Common myeloid progenitor, CD34-positive (primary cell): ENCODE measurements at regions not wholly inside any gene's neighbourhood (a gene's known extent, or its start where the extent isn't known, plus 50 kb on each side); places are given as distances from the start of the nearest gene placed in this dataset.

Source experiments
- CTCF ChIA-PET: fragments of 350-600 bp; sonication (Branson Sonifier 250); formaldehyde crosslinking; loops from one replicate; lab custom pipeline; 2021; ENCODE audit warnings: antibody characterized with exemption; lab: Charles Lee
- POLR2A ChIA-PET: fragments of 350-600 bp; sonication (Branson Sonifier 250); formaldehyde crosslinking; loops from one replicate; lab custom pipeline; 2021; ENCODE audit warnings: antibody characterized with exemption; lab: Charles Lee
- DNase-seq, 3 donors: peaks; one replicate each; pipeline versions ENCODE4 v3.0.0 to v3.0.0-alpha.2; 2013
- H3K27ac ChIP-seq, 2 experiments: 1 replicate in 1 of 2; 2 replicates in 1 of 2; pipeline ENCODE4 v1.7.0; 2013; ENCODE audit warnings: inconsistent platforms in 2 of 2, low read length in 2 of 2, mild to moderate bottlenecking in 2 of 2, low read depth in 1 of 2, moderate library complexity in 1 of 2; ENCODE audit not compliant: severe bottlenecking in 2 of 2, insufficient read depth in 1 of 2, poor library complexity in 1 of 2
- H3K27me3 ChIP-seq, 5 experiments: replicated peaks in 2 of 5; 1 replicate in 3 of 5; 2 replicates in 2 of 5; pipeline versions ENCODE4 v1.6.1 to v1.7.0; 2013; ENCODE audit warnings: low read length in 4 of 5, mild to moderate bottlenecking in 2 of 5, moderate library complexity in 2 of 5, inconsistent platforms in 1 of 5; ENCODE audit not compliant: insufficient read depth in 5 of 5, control insufficient read depth in 4 of 5
- H3K36me3 ChIP-seq, 4 experiments: 1 replicate in 2 of 4; 2 replicates in 2 of 4; pipeline versions ENCODE4 v1.6.1 to v1.7.0; 2013; ENCODE audit warnings: low read length in 3 of 4, control low read depth in 1 of 4, mild to moderate bottlenecking in 1 of 4; ENCODE audit not compliant: control insufficient read depth in 4 of 4, insufficient read depth in 4 of 4
- H3K4me1 ChIP-seq, 4 experiments: 1 replicate in 3 of 4; 2 replicates in 1 of 4; pipeline versions ENCODE4 v1.6.1 to v1.7.1; 2013; ENCODE audit warnings: low read length in 3 of 4, mild to moderate bottlenecking in 3 of 4, control low read depth in 1 of 4, inconsistent platforms in 1 of 4, moderate library complexity in 1 of 4; ENCODE audit not compliant: control insufficient read depth in 4 of 4, insufficient read depth in 4 of 4; ENCODE audit errors: control extremely low read depth in 1 of 4
- H3K4me3 ChIP-seq, 7 experiments: 1 replicate in 4 of 7; 2 replicates in 3 of 7; pipeline versions ENCODE4 v1.5.1 to v1.7.0; 2013; ENCODE audit warnings: mild to moderate bottlenecking in 7 of 7, low read length in 6 of 7, moderate library complexity in 6 of 7, inconsistent platforms in 2 of 7, low read depth in 2 of 7, control low read depth in 1 of 7; ENCODE audit not compliant: insufficient read depth in 4 of 7, control insufficient read depth in 1 of 7; ENCODE audit errors: extremely low read depth in 1 of 7
- H3K9me3 ChIP-seq, 5 experiments: 1 replicate in 4 of 5; 2 replicates in 1 of 5; pipeline versions ENCODE4 v1.6.1 to v1.7.1; 2013; ENCODE audit warnings: low read length in 4 of 5, mild to moderate bottlenecking in 2 of 5, inconsistent platforms in 1 of 5, low read depth in 1 of 5, moderate library complexity in 1 of 5; ENCODE audit not compliant: control insufficient read depth in 4 of 5, insufficient read depth in 2 of 5; ENCODE audit errors: control extremely low read depth in 1 of 5
- WGBS: methylation state at CpG from one replicate; pipeline ENCODE4 v1.1.5; 2013; ENCODE audit not compliant: insufficient coverage; 5-methylcytosine and 5-hydroxymethylcytosine counted together

- no peak for DNase-seq
- CTCF ChIA-PET = no interaction called here
- Histone ChIP-seq H3K4me3 (no peak overlapping the region), H3K4me1 (no peaks in the 10 kb centered on the region), H3K27me3 (no peaks in the 10 kb centered on the region), H3K27ac (no peak overlapping the region), H3K9me3 (no peaks in the 10 kb centered on the region), H3K36me3 (no peaks in the 10 kb centered on the region)
- POLR2A ChIA-PET = no interaction called here
- no CpG with 5 or more reads among the region's 2 CpGs for WGBS
Observed at GRCh38 chr6:140252099-140252498, 877.7 kb upstream of the CITED2 start.

- Histone ChIP-seq H3K27ac (no peak overlapping the region), H3K27me3 (no peaks in the 10 kb centered on the region), H3K9me3 (peaks cover 0 to 1% (median 0%) of the 10 kb centered on the region in 5 experiments), H3K4me1 (no peaks in the 10 kb centered on the region), H3K4me3 (no peak overlapping the region), H3K36me3 (no peaks in the 10 kb centered on the region)
- CTCF ChIA-PET = no interaction called here
- 100% methylated on average over 3 of the region's 8 CpGs for WGBS
- POLR2A ChIA-PET = no interaction called here
- no peak for DNase-seq
Observed at GRCh38 chr6:140245296-140246040, 871.0 kb upstream of the CITED2 start.

- no peaks in the 10 kb centered on the region for H3K27me3 ChIP-seq
Observed at GRCh38 chr6:140237251-140237650, 862.8 kb upstream of the CITED2 start.

GRCh38 chr6:140236732-140237131 lies 862.3 kb upstream of the CITED2 start:
- no peaks in the 10 kb centered on the region for H3K9me3 ChIP-seq
- H3K4me3 ChIP-seq = no peak overlapping the region
- H3K4me1 ChIP-seq = no peaks in the 10 kb centered on the region
- H3K27me3 ChIP-seq = no peaks in the 10 kb centered on the region
- POLR2A ChIA-PET = no interaction called here
- CTCF ChIA-PET = no interaction called here
- DNase-seq = no peak
- H3K36me3 ChIP-seq = no peaks in the 10 kb centered on the region
- H3K27ac ChIP-seq = no peak overlapping the region
- WGBS = 80% methylated on average over 1 of the region's 3 CpGs

More at GRCh38 chr6:140237251-140237650, 862.8 kb upstream of the CITED2 start:
- Histone ChIP-seq H3K36me3 (no peaks in the 10 kb centered on the region), H3K4me1 (no peaks in the 10 kb centered on the region), H3K9me3 (no peaks in the 10 kb centered on the region), H3K4me3 (no peak overlapping the region), H3K27ac (no peak overlapping the region)
- ChIA-PET POLR2A (no interaction called here), CTCF (no interaction called here)
- WGBS = no CpG with 5 or more reads among the region's 3 CpGs
- DNase-seq = no peak

GRCh38 chr6:140230282-140230681 lies 855.8 kb upstream of the CITED2 start:
- CTCF ChIA-PET = no interaction called here
- POLR2A ChIA-PET = no interaction called here
- Histone ChIP-seq H3K36me3 (no peaks in the 10 kb centered on the region), H3K4me3 (no peak overlapping the region), H3K27me3 (no peaks in the 10 kb centered on the region), H3K4me1 (no peaks in the 10 kb centered on the region), H3K27ac (no peak overlapping the region), H3K9me3 (peaks cover 0 to 2% (median 0%) of the 10 kb centered on the region in 5 experiments)
- DNase-seq = no peak
- 79% methylated on average over 2 of the region's 2 CpGs for WGBS

- Histone ChIP-seq H3K4me3 (no peak overlapping the region), H3K9me3 (peaks cover 0 to 2% (median 0%) of the 10 kb centered on the region in 5 experiments), H3K4me1 (no peaks in the 10 kb centered on the region), H3K27me3 (no peaks in the 10 kb centered on the region), H3K36me3 (no peaks in the 10 kb centered on the region), H3K27ac (no peak overlapping the region)
- no peak for DNase-seq
- WGBS = no CpG with 5 or more reads among the region's 1 CpG
- CTCF ChIA-PET = no interaction called here
- POLR2A ChIA-PET = no interaction called here
Observed at GRCh38 chr6:140228491-140228890, 854.0 kb upstream of the CITED2 start.

- Histone ChIP-seq H3K9me3 (peaks cover 0 to 2% (median 0%) of the 10 kb centered on the region in 5 experiments), H3K36me3 (no peaks in the 10 kb centered on the region), H3K4me1 (no peaks in the 10 kb centered on the region), H3K27ac (no peak overlapping the region), H3K27me3 (no peaks in the 10 kb centered on the region), H3K4me3 (no peak overlapping the region)
- POLR2A ChIA-PET = no interaction called here
- CTCF ChIA-PET = no interaction called here
- DNase-seq = no peak
Observed at GRCh38 chr6:140226637-140227036, 852.2 kb upstream of the CITED2 start.
